ENCODE measurements at regions not wholly inside any gene's neighbourhood (a gene's known extent, or its start where the extent isn't known, plus 50 kb on each side); places are given as distances from the start of the nearest gene placed in this dataset.

DNA sequence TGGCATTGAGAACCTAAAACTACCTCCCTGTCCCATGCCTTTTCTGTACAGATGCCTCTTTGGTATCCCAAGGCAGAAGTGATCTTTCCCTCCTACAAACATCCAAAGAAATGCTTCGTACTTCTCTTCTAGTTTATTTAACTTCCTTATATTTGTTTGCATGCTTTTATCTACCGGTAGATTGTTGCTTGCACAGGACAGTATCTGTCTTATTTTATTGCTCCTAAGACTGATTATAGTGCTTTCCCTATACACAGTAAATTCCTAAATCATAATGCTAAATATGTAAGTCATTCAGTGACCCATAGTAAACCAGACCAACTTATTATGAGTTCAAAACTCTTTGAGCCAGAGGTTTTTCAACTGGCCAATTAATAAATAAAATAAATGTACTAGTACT is 156.9 kb downstream of the PRELID2 start:
- no peak for DNase-seq (ENCODE audit: low read depth, low spot score)
- Mint-ChIP-seq H3K4me1 (peaks cover 5% of the 10 kb centered on the region), H3K27ac (ENCODE audit: unreplicated experiment) (no peak overlapping the region), H3K9me3 (peaks cover 3% of the 10 kb centered on the region), H3K4me3 (no peak overlapping the region), H3K27me3 (ENCODE audit: low read depth) (no peaks in the 10 kb centered on the region), H3K36me3 (ENCODE audit: low read depth) (no peaks in the 10 kb centered on the region)
- TF ChIP-seq, protein P1, sequence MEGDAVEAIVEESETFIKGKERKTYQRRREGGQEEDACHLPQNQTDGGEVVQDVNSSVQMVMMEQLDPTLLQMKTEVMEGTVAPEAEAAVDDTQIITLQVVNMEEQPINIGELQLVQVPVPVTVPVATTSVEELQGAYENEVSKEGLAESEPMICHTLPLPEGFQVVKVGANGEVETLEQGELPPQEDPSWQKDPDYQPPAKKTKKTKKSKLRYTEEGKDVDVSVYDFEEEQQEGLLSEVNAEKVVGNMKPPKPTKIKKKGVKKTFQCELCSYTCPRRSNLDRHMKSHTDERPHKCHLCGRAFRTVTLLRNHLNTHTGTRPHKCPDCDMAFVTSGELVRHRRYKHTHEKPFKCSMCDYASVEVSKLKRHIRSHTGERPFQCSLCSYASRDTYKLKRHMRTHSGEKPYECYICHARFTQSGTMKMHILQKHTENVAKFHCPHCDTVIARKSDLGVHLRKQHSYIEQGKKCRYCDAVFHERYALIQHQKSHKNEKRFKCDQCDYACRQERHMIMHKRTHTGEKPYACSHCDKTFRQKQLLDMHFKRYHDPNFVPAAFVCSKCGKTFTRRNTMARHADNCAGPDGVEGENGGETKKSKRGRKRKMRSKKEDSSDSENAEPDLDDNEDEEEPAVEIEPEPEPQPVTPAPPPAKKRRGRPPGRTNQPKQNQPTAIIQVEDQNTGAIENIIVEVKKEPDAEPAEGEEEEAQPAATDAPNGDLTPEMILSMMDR (conservative IDR thresholded peaks at IDR 0.05) = no peak

- Mint-ChIP-seq H3K9me3 (peaks cover 3% of the 10 kb centered on the region), H3K4me1 (no peaks in the 10 kb centered on the region), H3K27ac (ENCODE audit: unreplicated experiment) (no peak overlapping the region), H3K4me3 (no peak overlapping the region), H3K27me3 (ENCODE audit: low read depth) (no peaks in the 10 kb centered on the region), H3K36me3 (ENCODE audit: low read depth) (no peaks in the 10 kb centered on the region)
- no peak for DNase-seq (ENCODE audit: low read depth, low spot score)
- TF ChIP-seq, protein P1 (conservative IDR thresholded peaks at IDR 0.05) = no peak
Observed at GRCh38 chr5:145673786-145674185, 161.4 kb downstream of the PRELID2 start.

GRCh38 chr5:145668714-145669113 is 166.4 kb downstream of the PRELID2 start:
- DNase-seq (ENCODE audit: low read depth, low spot score) = no peak
- Mint-ChIP-seq H3K27ac (ENCODE audit: unreplicated experiment) (no peak overlapping the region), H3K4me3 (no peak overlapping the region), H3K27me3 (ENCODE audit: low read depth) (no peaks in the 10 kb centered on the region), H3K4me1 (no peaks in the 10 kb centered on the region), H3K9me3 (no peaks in the 10 kb centered on the region), H3K36me3 (ENCODE audit: low read depth) (no peaks in the 10 kb centered on the region)
- TF ChIP-seq, protein P1 (conservative IDR thresholded peaks at IDR 0.05) = no peak

- Mint-ChIP-seq H3K27me3 (ENCODE audit: low read depth) (no peaks in the 10 kb centered on the region), H3K27ac (ENCODE audit: unreplicated experiment) (no peak overlapping the region), H3K9me3 (no peaks in the 10 kb centered on the region), H3K4me3 (no peak overlapping the region), H3K4me1 (no peaks in the 10 kb centered on the region), H3K36me3 (ENCODE audit: low read depth) (no peaks in the 10 kb centered on the region)
- DNase-seq (ENCODE audit: low read depth, low spot score) = no peak
- TF ChIP-seq, protein P1 (conservative IDR thresholded peaks at IDR 0.05) = no peak
Observed at GRCh38 chr5:145667742-145668141, 167.4 kb downstream of the PRELID2 start.

GRCh38 chr5:145666591-145666990 is 168.6 kb downstream of the PRELID2 start:
- Mint-ChIP-seq H3K36me3 (ENCODE audit: low read depth) (no peaks in the 10 kb centered on the region), H3K27ac (ENCODE audit: unreplicated experiment) (no peak overlapping the region), H3K4me3 (no peak overlapping the region), H3K27me3 (ENCODE audit: low read depth) (no peaks in the 10 kb centered on the region), H3K9me3 (no peaks in the 10 kb centered on the region), H3K4me1 (no peaks in the 10 kb centered on the region)
- TF ChIP-seq, protein P1 (conservative IDR thresholded peaks at IDR 0.05) = no peak
- no peak for DNase-seq (ENCODE audit: low read depth, low spot score)
